GM23248 (cell line): ENCODE measurements at regions not wholly inside any gene's neighbourhood (a gene's known extent, or its start where the extent isn't known, plus 50 kb on each side); places are given as distances from the start of the nearest gene placed in this dataset.

Experiments used
- DNase-seq: peaks from one replicate; pipeline ENCODE4 v3.0.0-alpha.2; 2015
- H2AFZ ChIP-seq: fragments of 200-600 bp; sonication (generic); 2 replicates; pipeline ENCODE4 v1.6.1; 2016; ENCODE audit warnings: antibody characterized with exemption
- H3F3A ChIP-seq: fragments of 200-600 bp; sonication (generic); 2 replicates; pipeline ENCODE4 v1.6.1; 2016; ENCODE audit warnings: mild to moderate bottlenecking, antibody characterized with exemption, mixed run types; ENCODE audit not compliant: insufficient read depth
- H3K27ac ChIP-seq: fragments of 200-600 bp; sonication (generic); 2 replicates; pipeline ENCODE4 v1.5.1; 2016; ENCODE audit warnings: mild to moderate bottlenecking
- H3K27me3 ChIP-seq: fragments of 200-600 bp; sonication (generic); replicated peaks from 2 replicates; pipeline ENCODE4 v1.6.1; 2016; ENCODE audit warnings: mild to moderate bottlenecking; ENCODE audit not compliant: insufficient read depth
- H3K36me3 ChIP-seq: fragments of 200-600 bp; sonication (generic); 2 replicates; pipeline ENCODE4 v1.6.1; 2016; ENCODE audit warnings: low read depth, mild to moderate bottlenecking
- H3K4me1 ChIP-seq: fragments of 200-600 bp; sonication (generic); 2 replicates; pipeline ENCODE4 v1.6.1; 2016; ENCODE audit warnings: mild to moderate bottlenecking; ENCODE audit not compliant: insufficient read depth
- H3K4me2 ChIP-seq: fragments of 200-600 bp; sonication (generic); one replicate; pipeline ENCODE4 v1.6.1; 2016; ENCODE audit warnings: mild to moderate bottlenecking; ENCODE audit not compliant: unreplicated experiment
- H3K4me3 ChIP-seq: fragments of 200-600 bp; sonication (generic); 2 replicates; pipeline ENCODE4 v1.5.1; 2016; ENCODE audit warnings: mild to moderate bottlenecking
- H3K79me2 ChIP-seq: fragments of 200-600 bp; sonication (generic); 2 replicates; pipeline ENCODE4 v1.6.1; 2016; ENCODE audit warnings: mild to moderate bottlenecking; ENCODE audit not compliant: insufficient read depth
- H3K9ac ChIP-seq: fragments of 200-600 bp; sonication (generic); 2 replicates; pipeline ENCODE4 v1.6.1; 2016; ENCODE audit warnings: mild to moderate bottlenecking
- H3K9me2 ChIP-seq: fragments of 200-600 bp; sonication (generic); 2 replicates; pipeline ENCODE4 v1.6.1; 2016; ENCODE audit warnings: mixed run types, mild to moderate bottlenecking, moderate library complexity; ENCODE audit not compliant: insufficient read depth
- H3K9me3 ChIP-seq: fragments of 200-600 bp; sonication (generic); one replicate; pipeline ENCODE4 v1.6.1; 2017; ENCODE audit warnings: low read depth
- H4K20me1 ChIP-seq: fragments of 200-600 bp; sonication (generic); 2 replicates; pipeline ENCODE4 v1.6.0; 2016; ENCODE audit not compliant: insufficient read depth
- EZH2 ChIP-seq: fragments of 200-600 bp; sonication (generic); IDR thresholded peaks from 2 replicates; pipeline ENCODE4 v1.6.1; 2018; ENCODE audit warnings: antibody characterized with exemption, mild to moderate bottlenecking; ENCODE audit not compliant: insufficient read depth, poor library complexity, severe bottlenecking
- EZH2phosphoT487 ChIP-seq: fragments of 200-600 bp; sonication (generic); IDR thresholded peaks from 2 replicates; pipeline ENCODE4 v1.6.1; 2018; ENCODE audit warnings: antibody characterized with exemption, moderate library complexity, mild to moderate bottlenecking, low read depth; ENCODE audit not compliant: insufficient read depth
- WGBS, 2 experiments: methylation state at CpG; one replicate each; pipeline ENCODE4 v1.1.6; 2015 to 2017; ENCODE audit warnings: low lambda C conversion rate in 2 of 2, low coverage in 1 of 2; ENCODE audit errors: missing lambda C conversion rate in 2 of 2; 5-methylcytosine and 5-hydroxymethylcytosine counted together
- in situ Hi-C: fragments of 300-500 bp; cut with MboI; formaldehyde crosslinking; loops from 2 replicates; pipeline ENCODE4 v1.15.0; 2020

GRCh38 chr1:17970757-17971156 lies 136.8 kb upstream of the IGSF21 start:
- Histone ChIP-seq H2AFZ (no peak overlapping the region), H4K20me1 (no peaks in the 10 kb centered on the region)
- TF ChIP-seq EZH2, result no peak
- no peak for TF ChIP-seq EZH2phosphoT487

GRCh38 chr1:17973694-17974093 lies 133.9 kb upstream of the IGSF21 start:
- no peak overlapping the region for H3K9ac ChIP-seq
- no peaks in the 10 kb centered on the region for H3K4me1 ChIP-seq
- no peak for DNase-seq
- in situ Hi-C loops, result no loop called here
- H3K4me3 ChIP-seq, result no peak overlapping the region
- no peaks in the 10 kb centered on the region for H3K36me3 ChIP-seq
- 43 to 52% methylated on average over 8 of the region's 8 CpGs for WGBS, 2 experiments
- no peak overlapping the region for H3K27ac ChIP-seq
- no peaks in the 10 kb centered on the region for H4K20me1 ChIP-seq
- H3F3A ChIP-seq, result no peaks in the 10 kb centered on the region
- H3K9me3 ChIP-seq, result no peaks in the 10 kb centered on the region
- no peaks in the 10 kb centered on the region for H3K79me2 ChIP-seq
- H3K27me3 ChIP-seq, result 0 out of 2 replicates have a peak, but pooled peaks cover 7% of the 10 kb centered on the region
- H3K4me2 ChIP-seq, result no peak overlapping the region
- TF ChIP-seq EZH2 (no peak), EZH2phosphoT487 (no peak)
- no peak overlapping the region for H2AFZ ChIP-seq
- no peaks in the 10 kb centered on the region for H3K9me2 ChIP-seq

More at GRCh38 chr1:17970757-17971156, 136.8 kb upstream of the IGSF21 start:
- 54 to 55% methylated on average over 5 of the region's 5 CpGs for WGBS, 2 experiments
- H3K9me2 ChIP-seq, result no peaks in the 10 kb centered on the region
- H3F3A ChIP-seq, result no peaks in the 10 kb centered on the region
- H3K9ac ChIP-seq, result no peak overlapping the region
- no peaks in the 10 kb centered on the region for H3K4me1 ChIP-seq
- no peak overlapping the region for H3K27ac ChIP-seq
- no peak overlapping the region for H3K4me3 ChIP-seq
- no peaks in the 10 kb centered on the region for H3K36me3 ChIP-seq
- H3K4me2 ChIP-seq, result no peak overlapping the region
- no peaks in the 10 kb centered on the region for H3K79me2 ChIP-seq
- H3K9me3 ChIP-seq, result no peaks in the 10 kb centered on the region
- 0 out of 2 replicates have a peak, but pooled peaks cover 7% of the 10 kb centered on the region for H3K27me3 ChIP-seq
- no peak for DNase-seq
- in situ Hi-C loops, result no loop called here

GRCh38 chr1:17976854-17977253 lies 130.7 kb upstream of the IGSF21 start:
- no peaks in the 10 kb centered on the region for H4K20me1 ChIP-seq
- no peak overlapping the region for H3K9ac ChIP-seq
- no peak overlapping the region for H3K27ac ChIP-seq
- no peak overlapping the region for H3K4me2 ChIP-seq
- H3K27me3 ChIP-seq, result 0 out of 2 replicates have a peak, but pooled peaks cover 7% of the 10 kb centered on the region
- H2AFZ ChIP-seq, result no peak overlapping the region
- in situ Hi-C loops, result no loop called here
- H3K9me2 ChIP-seq, result no peaks in the 10 kb centered on the region
- H3K9me3 ChIP-seq, result no peaks in the 10 kb centered on the region
- no peaks in the 10 kb centered on the region for H3K79me2 ChIP-seq
- no peaks in the 10 kb centered on the region for H3F3A ChIP-seq
- no peaks in the 10 kb centered on the region for H3K36me3 ChIP-seq
- no peak overlapping the region for H3K4me3 ChIP-seq
- DNase-seq, result no peak
- TF ChIP-seq EZH2phosphoT487 (no peak), EZH2 (no peak)
- H3K4me1 ChIP-seq, result no peaks in the 10 kb centered on the region

- DNase-seq, result no peak
- Histone ChIP-seq H3F3A (no peaks in the 10 kb centered on the region), H3K9me3 (no peaks in the 10 kb centered on the region), H3K79me2 (no peaks in the 10 kb centered on the region), H3K4me1 (no peaks in the 10 kb centered on the region), H3K9ac (no peak overlapping the region), H3K27me3 (0 out of 2 replicates have a peak, but pooled peaks cover 7% of the 10 kb centered on the region), H4K20me1 (no peaks in the 10 kb centered on the region), H3K4me3 (no peak overlapping the region), H3K9me2 (no peaks in the 10 kb centered on the region), H3K36me3 (no peaks in the 10 kb centered on the region), H3K4me2 (no peak overlapping the region), H3K27ac (no peak overlapping the region), H2AFZ (no peak overlapping the region)
- 8% methylated on average over 3 of the region's 3 CpGs for WGBS, 2 experiments
- in situ Hi-C loops, result no loop called here
- TF ChIP-seq EZH2, result no peak
- TF ChIP-seq EZH2phosphoT487, result no peak
Measured at GRCh38 chr1:17978016-17978415, 129.6 kb upstream of the IGSF21 start.

- H3K27ac ChIP-seq, result no peak overlapping the region
- no peaks in the 10 kb centered on the region for H3K9me3 ChIP-seq
- no peak overlapping the region for H3K4me3 ChIP-seq
- no peak overlapping the region for H3K4me2 ChIP-seq
- no peaks in the 10 kb centered on the region for H4K20me1 ChIP-seq
- 16 to 23% methylated on average over 5 to 6 of the region's 6 CpGs for WGBS, 2 experiments
- no peaks in the 10 kb centered on the region for H3K36me3 ChIP-seq
- no peaks in the 10 kb centered on the region for H3K79me2 ChIP-seq
- no peak for DNase-seq
- H3K4me1 ChIP-seq, result no peaks in the 10 kb centered on the region
- in situ Hi-C loops, result no loop called here
- TF ChIP-seq EZH2phosphoT487 (no peak), EZH2 (no peak)
- H3K9ac ChIP-seq, result no peak overlapping the region
- no peaks in the 10 kb centered on the region for H3K27me3 ChIP-seq
- H3F3A ChIP-seq, result no peaks in the 10 kb centered on the region
- no peak overlapping the region for H2AFZ ChIP-seq
- no peaks in the 10 kb centered on the region for H3K9me2 ChIP-seq
Measured at GRCh38 chr1:17979815-17980214, 127.8 kb upstream of the IGSF21 start.
